ENCODE measurements at regions not wholly inside any gene's neighbourhood (a gene's known extent, or its start where the extent isn't known, plus 50 kb on each side); places are given as distances from the start of the nearest gene placed in this dataset.

- no peak for TF ChIP-seq CTCF (IDR thresholded peaks at IDR 0.05; ENCODE audit: insufficient read depth, low read length, missing control alignments)
- POLR2A ChIA-PET, result no interaction called here
Measured at GRCh38 chr21:27833298-27833697, 866.4 kb upstream of the ADAMTS5 start.

GRCh38 chr21:27831816-27832569, 865.1 kb upstream of the ADAMTS5 start:
- ChIA-PET CTCF (interaction anchor here (2.4 kb wide), 1 partner anchor 28 kb away, joined by 7 read pairs; no protein-coding TSS in a partner anchor), POLR2A (no interaction called here)
- DNase-seq (ENCODE audit: low read depth, low spot score), result no peak
- TF ChIP-seq CTCF (IDR thresholded peaks at IDR 0.05; ENCODE audit: insufficient read depth, low read length, missing control alignments), result no peak
- H3K4me3 ChIP-seq (ENCODE audit: low read depth, low read length), result no peak overlapping the region

More at GRCh38 chr21:27833298-27833697, 866.4 kb upstream of the ADAMTS5 start:
- no peak overlapping the region for H3K4me3 ChIP-seq (ENCODE audit: low read depth, low read length)
- no peak for DNase-seq (ENCODE audit: low read depth, low spot score)
- CTCF ChIA-PET, result interaction anchor here (2.4 kb wide), 1 partner anchor 30 kb away, joined by 7 read pairs; no protein-coding TSS in a partner anchor

GRCh38 chr21:27831177-27831576, 864.3 kb upstream of the ADAMTS5 start:
- ChIA-PET CTCF (no interaction called here), POLR2A (no interaction called here)
- TF ChIP-seq CTCF (IDR thresholded peaks at IDR 0.05; ENCODE audit: insufficient read depth, low read length, missing control alignments), result no peak
- no peak overlapping the region for H3K4me3 ChIP-seq (ENCODE audit: low read depth, low read length)
- no peak for DNase-seq (ENCODE audit: low read depth, low spot score)

GRCh38 chr21:27827972-27828371, 861.1 kb upstream of the ADAMTS5 start:
- CTCF ChIA-PET, result no interaction called here
- no peak for DNase-seq (ENCODE audit: low read depth, low spot score)
- no peak for TF ChIP-seq CTCF (IDR thresholded peaks at IDR 0.05; ENCODE audit: insufficient read depth, low read length, missing control alignments)
- POLR2A ChIA-PET, result no interaction called here
- no peak overlapping the region for H3K4me3 ChIP-seq (ENCODE audit: low read depth, low read length)

GRCh38 chr21:27825035-27825434, 858.1 kb upstream of the ADAMTS5 start:
- no peak for DNase-seq (ENCODE audit: low read depth, low spot score)
- no peak overlapping the region for H3K4me3 ChIP-seq (ENCODE audit: low read depth, low read length)
- CTCF ChIA-PET, result interaction anchor here (1.9 kb wide), 1 partner anchor 22 kb away, joined by 7 read pairs; no protein-coding TSS in a partner anchor
- TF ChIP-seq CTCF (IDR thresholded peaks at IDR 0.05; ENCODE audit: insufficient read depth, low read length, missing control alignments), result no peak
- POLR2A ChIA-PET, result no interaction called here

- H3K4me3 ChIP-seq (ENCODE audit: low read depth, low read length), result no peak overlapping the region
- TF ChIP-seq CTCF (IDR thresholded peaks at IDR 0.05; ENCODE audit: insufficient read depth, low read length, missing control alignments), result no peak
- CTCF ChIA-PET, result interaction anchor here (0.6 to 2.0 kb wide), 2 partner anchors 20 to 23 kb away, joined by 3 to 9 read pairs; no protein-coding TSS in a partner anchor
- DNase-seq (ENCODE audit: low read depth, low spot score), result no peak
- POLR2A ChIA-PET, result no interaction called here
Measured at GRCh38 chr21:27823652-27824201, 856.8 kb upstream of the ADAMTS5 start.

All from AG04449 (cell line).